Skeletal muscle satellite cell (primary cell): ENCODE measurements at regions not wholly inside any gene's neighbourhood (a gene's known extent, or its start where the extent isn't known, plus 50 kb on each side); places are given as distances from the start of the nearest gene placed in this dataset.

Experiments
- H3K27me3 ChIP-seq: 2 replicates; pipeline ENCODE4 v1.7.0; 2013; ENCODE audit warnings: low read length; ENCODE audit not compliant: control insufficient read depth, insufficient read depth
- H3K36me3 ChIP-seq: 2 replicates; pipeline ENCODE4 v1.7.0; 2013; ENCODE audit warnings: mild to moderate bottlenecking, control low read depth, low read length; ENCODE audit not compliant: insufficient read depth
- H3K4me1 ChIP-seq: 2 replicates; pipeline ENCODE4 v1.7.0; 2013; ENCODE audit warnings: low read length; ENCODE audit not compliant: control insufficient read depth, insufficient read depth
- H3K4me2 ChIP-seq: 2 replicates; pipeline ENCODE4 v1.7.0; 2013; ENCODE audit warnings: mild to moderate bottlenecking, low read length
- H3K4me3 ChIP-seq: 2 replicates; pipeline ENCODE4 v1.7.0; 2013; ENCODE audit warnings: low read length
- H3K9ac ChIP-seq: 2 replicates; pipeline ENCODE4 v1.7.0; 2013; ENCODE audit warnings: mild to moderate bottlenecking, low read depth, low read length, moderate library complexity
- H3K9me3 ChIP-seq: replicated peaks from 2 replicates; pipeline ENCODE4 v1.7.0; 2013; ENCODE audit warnings: mild to moderate bottlenecking, control low read depth, low read length

DNA sequence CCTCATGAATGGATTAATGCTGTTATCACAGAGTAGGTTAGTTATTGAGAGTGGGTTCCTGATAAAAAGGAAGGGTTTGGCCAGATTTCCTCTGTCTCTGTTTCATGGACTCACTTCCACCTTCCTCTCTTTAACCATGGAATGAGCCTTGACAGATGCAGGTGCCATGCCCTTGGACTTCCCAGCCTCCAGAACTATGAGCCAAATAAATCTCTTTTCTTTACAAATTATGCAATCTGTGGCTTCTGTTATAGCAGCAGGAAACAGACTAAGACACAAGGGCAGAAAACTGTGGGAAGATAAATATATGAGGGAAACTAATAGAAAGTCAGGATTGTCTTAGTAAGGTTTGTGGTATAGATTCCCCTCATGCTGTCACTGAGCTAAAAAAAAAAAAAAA lies 106.5 kb downstream of the QRSL1 start:
- H3K9me3 ChIP-seq, result no peaks in the 10 kb centered on the region
- H3K9ac ChIP-seq, result no peak overlapping the region
- peaks cover 3% of the 10 kb centered on the region for H3K27me3 ChIP-seq
- peaks cover 15% of the 10 kb centered on the region for H3K4me1 ChIP-seq
- no peak overlapping the region for H3K4me2 ChIP-seq
- H3K4me3 ChIP-seq, result no peak overlapping the region
- H3K36me3 ChIP-seq, result no peaks in the 10 kb centered on the region

DNA sequence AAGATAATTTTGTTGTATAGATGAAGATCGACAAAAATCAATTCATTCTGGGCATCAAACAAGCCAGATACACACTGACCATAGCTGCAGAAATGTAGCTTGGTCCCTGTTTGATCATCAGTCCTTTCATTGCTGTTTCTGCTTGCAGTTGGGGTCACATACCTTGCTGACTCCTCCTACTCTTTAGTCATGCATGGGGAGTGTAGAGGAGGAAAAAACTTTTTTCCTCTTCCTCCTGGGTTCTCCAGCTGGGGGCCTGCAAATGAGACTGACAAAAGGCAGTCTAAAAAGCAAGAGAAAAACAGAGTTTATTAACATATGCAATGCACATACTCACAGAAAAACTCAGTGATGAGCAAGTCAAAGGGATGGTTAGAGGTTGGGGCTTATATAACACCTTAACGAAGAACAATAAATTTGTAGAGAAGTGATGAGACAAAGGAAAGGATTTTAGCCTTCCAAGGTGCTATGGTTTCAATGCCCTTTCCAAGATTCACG lies 105.8 kb downstream of the QRSL1 start:
- no peak overlapping the region for H3K4me3 ChIP-seq
- H3K9ac ChIP-seq, result no peak overlapping the region
- no peaks in the 10 kb centered on the region for H3K9me3 ChIP-seq
- peaks cover 13% of the 10 kb centered on the region for H3K4me1 ChIP-seq
- H3K27me3 ChIP-seq, result peaks cover 5% of the 10 kb centered on the region
- H3K36me3 ChIP-seq, result no peaks in the 10 kb centered on the region
- no peak overlapping the region for H3K4me2 ChIP-seq

DNA sequence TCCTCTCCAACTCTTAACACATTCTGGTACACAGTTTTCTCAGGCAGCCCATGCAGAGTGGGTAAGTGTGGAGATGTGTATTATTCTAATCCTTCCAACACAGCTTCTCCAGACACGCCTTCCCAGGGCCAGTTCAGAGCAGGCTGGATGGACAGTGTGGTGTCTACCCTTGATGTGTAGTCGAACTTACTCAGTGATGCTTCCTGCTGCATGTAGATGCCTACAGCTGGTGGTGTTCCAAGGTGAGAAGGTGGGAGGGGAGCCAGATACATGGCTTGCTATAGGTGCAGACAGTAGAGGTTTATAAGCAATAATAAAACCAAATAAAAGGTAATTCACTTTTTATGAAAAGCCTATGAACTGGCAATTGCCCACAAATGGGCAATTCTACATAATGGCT lies 104.0 kb downstream of the QRSL1 start:
- H3K36me3 ChIP-seq, result no peaks in the 10 kb centered on the region
- H3K9me3 ChIP-seq, result no peaks in the 10 kb centered on the region
- peaks cover 5% of the 10 kb centered on the region for H3K27me3 ChIP-seq
- H3K9ac ChIP-seq, result no peak overlapping the region
- H3K4me1 ChIP-seq, result no peaks in the 10 kb centered on the region
- no peak overlapping the region for H3K4me2 ChIP-seq
- H3K4me3 ChIP-seq, result no peak overlapping the region

GRCh38 chr6:106732376-106732940 lies 103.1 kb downstream of the QRSL1 start:
- no peak overlapping the region for H3K9ac ChIP-seq
- H3K9me3 ChIP-seq, result no peaks in the 10 kb centered on the region
- no peaks in the 10 kb centered on the region for H3K36me3 ChIP-seq
- no peak overlapping the region for H3K4me3 ChIP-seq
- H3K4me2 ChIP-seq, result no peak overlapping the region
- no peaks in the 10 kb centered on the region for H3K4me1 ChIP-seq
- peaks cover 5% of the 10 kb centered on the region for H3K27me3 ChIP-seq

GRCh38 chr6:106731843-106732160 lies 102.4 kb downstream of the QRSL1 start:
- Histone ChIP-seq H3K9ac (no peak overlapping the region), H3K36me3 (no peaks in the 10 kb centered on the region), H3K4me3 (no peak overlapping the region), H3K4me1 (no peaks in the 10 kb centered on the region), H3K27me3 (peaks cover 5% of the 10 kb centered on the region), H3K4me2 (no peak overlapping the region), H3K9me3 (no peaks in the 10 kb centered on the region)

- no peak overlapping the region for H3K4me3 ChIP-seq
- no peaks in the 10 kb centered on the region for H3K4me1 ChIP-seq
- peaks cover 5% of the 10 kb centered on the region for H3K27me3 ChIP-seq
- no peak overlapping the region for H3K4me2 ChIP-seq
- no peaks in the 10 kb centered on the region for H3K9me3 ChIP-seq
- no peaks in the 10 kb centered on the region for H3K36me3 ChIP-seq
- no peak overlapping the region for H3K9ac ChIP-seq
Measured at GRCh38 chr6:106731144-106731842, 101.9 kb downstream of the QRSL1 start.

DNA sequence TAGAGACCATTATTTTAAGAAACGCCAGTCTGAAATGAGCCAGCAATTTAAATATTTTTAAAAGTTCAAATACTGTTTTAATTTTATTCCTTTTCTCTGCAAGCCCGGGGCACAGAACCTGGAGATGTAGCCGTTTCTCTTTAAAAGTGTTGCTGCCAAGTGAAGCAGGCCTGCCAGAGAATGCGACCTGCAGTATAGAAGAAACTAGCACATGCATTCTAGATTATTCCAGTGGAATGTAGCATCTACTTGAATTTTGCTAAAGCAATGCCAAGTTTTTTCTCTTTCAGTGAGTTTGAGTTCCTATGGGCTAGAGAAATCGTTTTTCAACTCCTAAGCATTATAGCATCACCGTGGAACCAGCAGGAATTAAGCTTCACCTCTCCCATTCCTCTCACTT lies 101.3 kb downstream of the QRSL1 start:
- no peaks in the 10 kb centered on the region for H3K4me1 ChIP-seq
- H3K9me3 ChIP-seq, result no peaks in the 10 kb centered on the region
- H3K4me3 ChIP-seq, result no peak overlapping the region
- no peak overlapping the region for H3K9ac ChIP-seq
- no peaks in the 10 kb centered on the region for H3K36me3 ChIP-seq
- no peak overlapping the region for H3K4me2 ChIP-seq
- peaks cover 5% of the 10 kb centered on the region for H3K27me3 ChIP-seq

- Histone ChIP-seq H3K4me3 (no peak overlapping the region), H3K27me3 (peaks cover 5% of the 10 kb centered on the region), H3K9me3 (no peaks in the 10 kb centered on the region), H3K4me2 (no peak overlapping the region), H3K36me3 (no peaks in the 10 kb centered on the region), H3K4me1 (no peaks in the 10 kb centered on the region), H3K9ac (no peak overlapping the region)
Measured at GRCh38 chr6:106730264-106730663, 100.9 kb downstream of the QRSL1 start.

- Histone ChIP-seq H3K4me3 (no peak overlapping the region), H3K9me3 (no peaks in the 10 kb centered on the region), H3K4me1 (no peaks in the 10 kb centered on the region), H3K27me3 (peaks cover 5% of the 10 kb centered on the region), H3K4me2 (no peak overlapping the region), H3K36me3 (no peaks in the 10 kb centered on the region), H3K9ac (no peak overlapping the region)
Measured at GRCh38 chr6:106729841-106730240, 100.5 kb downstream of the QRSL1 start.

DNA sequence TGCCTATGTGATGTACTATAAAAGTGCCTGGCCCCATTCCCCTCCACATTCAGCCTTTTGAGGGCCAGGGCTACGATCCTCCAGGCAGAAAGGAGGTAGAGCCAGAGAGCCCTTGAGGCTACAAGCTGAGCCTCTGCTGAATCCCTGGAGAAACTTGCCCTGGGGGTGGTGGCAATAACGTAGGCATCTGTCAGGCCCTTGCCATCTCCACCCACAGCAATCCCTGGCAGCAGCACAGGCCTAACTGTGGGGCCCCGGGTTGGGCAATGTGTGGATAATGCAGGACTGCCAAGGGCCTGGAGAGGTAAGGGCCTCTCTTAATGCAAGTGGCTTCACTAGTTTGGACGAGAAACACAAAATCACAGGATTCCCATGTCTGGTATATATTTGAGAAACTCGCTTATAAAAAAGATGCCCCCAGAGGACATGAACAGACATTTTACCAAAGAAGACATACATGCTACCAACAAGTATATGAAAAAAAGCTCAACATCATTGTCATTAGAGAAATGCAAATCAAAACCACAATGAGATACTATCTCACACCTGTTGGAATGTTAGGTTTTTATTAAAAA lies 99.0 kb downstream of the QRSL1 start:
- Histone ChIP-seq H3K9me3 (no peaks in the 10 kb centered on the region), H3K36me3 (no peaks in the 10 kb centered on the region), H3K27me3 (peaks cover 5% of the 10 kb centered on the region), H3K4me3 (no peak overlapping the region), H3K4me2 (no peak overlapping the region), H3K4me1 (no peaks in the 10 kb centered on the region), H3K9ac (no peak overlapping the region)

- peaks cover 5% of the 10 kb centered on the region for H3K27me3 ChIP-seq
- H3K4me1 ChIP-seq, result no peaks in the 10 kb centered on the region
- no peak overlapping the region for H3K4me3 ChIP-seq
- no peak overlapping the region for H3K9ac ChIP-seq
- no peaks in the 10 kb centered on the region for H3K9me3 ChIP-seq
- H3K36me3 ChIP-seq, result no peaks in the 10 kb centered on the region
- H3K4me2 ChIP-seq, result no peak overlapping the region
Measured at GRCh38 chr6:106727480-106728149, 98.2 kb downstream of the QRSL1 start.
